GM06990 (cell line): ENCODE measurements at regions not wholly inside any gene's neighbourhood (a gene's known extent, or its start where the extent isn't known, plus 50 kb on each side); places are given as distances from the start of the nearest gene placed in this dataset.

ENCODE experiments used
- DNase-seq: peaks from one replicate; pipeline ENCODE4 v3.0.0-alpha.2; 2011; ENCODE audit not compliant: insufficient read length; ENCODE audit errors: extremely low read depth
- H3K27me3 ChIP-seq: replicated peaks from 2 replicates; pipeline ENCODE4 v1.6.0; 2011; ENCODE audit warnings: low read length; ENCODE audit not compliant: control insufficient read depth, insufficient read depth
- H3K36me3 ChIP-seq: 2 replicates; pipeline ENCODE4 v1.5.1; 2011; ENCODE audit warnings: low read length; ENCODE audit not compliant: control insufficient read depth, insufficient read depth
- H3K4me3 ChIP-seq: replicated peaks from 2 replicates; pipeline ENCODE4 v1.5.1; 2011; ENCODE audit warnings: low read depth, mild to moderate bottlenecking, control low read depth, low read length
- CTCF ChIP-seq: IDR thresholded peaks from 2 replicates; pipeline ENCODE4 v1.5.1; 2011; ENCODE audit warnings: low read length, control low read depth, mild to moderate bottlenecking, inconsistent platforms; ENCODE audit not compliant: insufficient read depth, poor library complexity, severe bottlenecking

DNA sequence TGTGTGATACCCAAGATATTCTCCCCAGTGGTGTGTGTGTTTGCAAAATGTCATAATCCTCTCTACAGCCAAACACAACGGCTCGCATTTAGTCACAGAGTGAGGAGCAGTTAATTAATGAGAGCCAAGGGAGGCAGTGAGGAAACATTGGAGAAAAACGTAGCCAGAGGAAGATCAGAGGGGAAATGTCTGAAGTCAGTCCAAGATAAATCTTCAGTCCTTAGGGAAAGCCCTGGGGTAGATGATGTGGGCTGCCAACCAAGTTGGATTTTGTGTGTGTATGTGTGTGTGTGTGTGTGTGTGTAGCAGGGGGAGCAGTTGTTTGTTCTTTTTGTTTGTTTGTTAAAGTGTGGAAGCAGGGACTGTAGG lies 201.0 kb upstream of the PTBP2 start:
- no peak for DNase-seq
- no peaks in the 10 kb centered on the region for H3K36me3 ChIP-seq
- H3K27me3 ChIP-seq, result no peaks in the 10 kb centered on the region
- no peak for TF ChIP-seq CTCF
- no peak overlapping the region for H3K4me3 ChIP-seq

GRCh38 chr1:96521010-96521409 lies 200.6 kb upstream of the PTBP2 start:
- no peaks in the 10 kb centered on the region for H3K36me3 ChIP-seq
- no peak for TF ChIP-seq CTCF
- no peak for DNase-seq

DNA sequence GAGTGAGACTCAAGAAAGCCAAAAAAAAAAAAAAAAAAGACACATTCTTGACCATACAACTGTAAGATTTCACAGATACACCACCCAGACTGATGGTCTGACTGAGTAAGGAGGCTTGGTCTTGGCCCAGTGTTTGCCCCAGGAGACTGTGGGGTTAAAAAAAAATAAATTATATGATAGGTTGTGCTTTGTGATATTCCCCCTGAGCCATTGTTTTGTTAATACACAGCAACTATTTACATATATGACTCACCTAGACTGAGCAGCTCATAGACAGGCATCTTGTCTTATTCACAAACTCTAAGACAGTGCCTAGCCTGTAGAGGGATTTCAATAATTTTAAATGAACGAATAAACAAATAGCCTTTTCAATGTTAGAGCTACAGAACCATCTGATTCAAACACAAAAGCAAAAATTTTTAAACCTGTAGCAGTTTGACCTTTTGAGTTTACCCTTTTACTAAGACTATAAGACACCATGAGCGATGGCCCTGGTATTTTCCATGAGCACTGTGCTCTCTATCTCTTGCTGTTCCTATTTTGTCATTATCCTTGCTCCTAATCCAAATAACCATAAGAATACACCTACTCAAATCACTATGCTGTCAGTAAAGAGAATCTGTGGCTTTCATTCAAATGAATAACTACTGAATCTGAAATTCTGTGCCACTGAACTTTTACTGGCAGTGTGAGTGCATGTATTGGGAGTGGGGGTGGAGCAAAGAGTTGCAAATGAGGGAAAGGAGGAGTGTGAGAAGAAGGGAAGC lies 199.4 kb upstream of the PTBP2 start:
- no peak overlapping the region for H3K4me3 ChIP-seq

More at GRCh38 chr1:96521010-96521409, 200.6 kb upstream of the PTBP2 start:
- H3K27me3 ChIP-seq, result no peaks in the 10 kb centered on the region
- no peak overlapping the region for H3K4me3 ChIP-seq

DNA sequence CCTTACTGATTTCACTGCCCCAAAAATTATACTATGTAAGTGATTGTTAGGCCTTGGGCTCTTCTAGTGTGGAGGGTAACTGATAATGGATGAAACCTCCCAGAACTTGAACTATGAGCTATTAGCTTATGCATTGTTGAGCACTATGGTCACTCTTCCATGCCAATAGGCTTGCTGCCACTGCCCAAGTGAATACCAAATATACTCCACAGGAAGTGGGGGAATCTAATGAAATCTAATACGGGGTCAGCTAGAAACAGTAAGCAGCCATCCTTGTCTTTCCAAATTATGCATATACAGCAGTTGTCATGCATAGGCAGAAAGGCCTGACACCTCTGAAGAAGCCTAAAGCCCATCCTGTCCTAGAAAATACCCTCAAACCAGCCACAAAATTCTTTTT lies 198.7 kb upstream of the PTBP2 start:
- TF ChIP-seq CTCF, result no peak
- DNase-seq, result no peak
- H3K27me3 ChIP-seq, result no peaks in the 10 kb centered on the region
- no peak overlapping the region for H3K4me3 ChIP-seq
- no peaks in the 10 kb centered on the region for H3K36me3 ChIP-seq

More for the DNA sequence above, 199.4 kb upstream of the PTBP2 start:
- H3K36me3 ChIP-seq, result no peaks in the 10 kb centered on the region
- no peak for TF ChIP-seq CTCF
- H3K27me3 ChIP-seq, result no peaks in the 10 kb centered on the region
- DNase-seq, result no peak

DNA sequence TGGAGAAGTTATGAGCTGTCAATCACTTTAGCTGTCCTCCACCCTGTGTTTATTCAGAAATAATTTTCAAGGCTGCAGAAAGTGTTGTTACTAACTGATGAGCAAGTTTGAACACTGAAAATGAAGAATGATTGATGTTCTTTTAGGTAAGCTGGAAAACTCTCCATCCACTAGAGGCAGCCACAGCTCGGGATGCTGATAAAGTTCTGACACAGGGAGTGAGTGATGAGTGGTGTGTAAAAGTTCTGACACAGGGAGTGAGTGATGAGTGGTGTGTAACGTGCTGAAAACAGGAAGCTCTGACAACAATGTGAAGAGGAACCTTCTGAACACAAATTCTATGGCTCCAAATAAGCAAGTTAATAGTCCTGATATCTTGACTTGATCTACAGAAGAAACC lies 197.5 kb upstream of the PTBP2 start:
- H3K36me3 ChIP-seq, result no peaks in the 10 kb centered on the region
- DNase-seq, result no peak
- H3K27me3 ChIP-seq, result no peaks in the 10 kb centered on the region
- no peak overlapping the region for H3K4me3 ChIP-seq
- no peak for TF ChIP-seq CTCF
